Astrocyte (in vitro differentiated cells and primary cell): ENCODE measurements at regions not wholly inside any gene's neighbourhood (a gene's known extent, or its start where the extent isn't known, plus 50 kb on each side); places are given as distances from the start of the nearest gene placed in this dataset.

Source experiments
- DNase-seq: peaks from one replicate; pipeline ENCODE4 v3.0.0-alpha.2; 2010; ENCODE audit warnings: low read depth
- FAIRE-seq: peaks from 2 replicates; lab custom pipeline; 2011; peaks lifted over from hg19 to GRCh38; lab: Jason Lieb, UNC
- H2AFZ ChIP-seq: 2 replicates; pipeline ENCODE4 v1.6.0; 2012; ENCODE audit warnings: low read depth, low read length, inconsistent platforms
- H3K27ac ChIP-seq: 2 replicates; pipeline ENCODE4 v1.5.1; 2011; ENCODE audit warnings: low read depth, low read length, inconsistent platforms
- H3K27me3 ChIP-seq: 2 replicates; pipeline ENCODE4 v1.6.0; 2011; ENCODE audit warnings: low read length, inconsistent platforms; ENCODE audit not compliant: insufficient read depth
- H3K36me3 ChIP-seq: 2 replicates; pipeline ENCODE4 v1.5.1; 2011; ENCODE audit warnings: low read length, inconsistent platforms; ENCODE audit not compliant: insufficient read depth
- H3K4me1 ChIP-seq: 2 replicates; pipeline ENCODE4 v1.5.1; 2011; ENCODE audit warnings: low read length, inconsistent platforms; ENCODE audit not compliant: insufficient read depth
- H3K4me2 ChIP-seq: 2 replicates; pipeline ENCODE4 v1.6.0; 2012; ENCODE audit warnings: low read length, inconsistent platforms
- H3K4me3 ChIP-seq: 2 replicates; pipeline ENCODE4 v1.5.1; 2011; ENCODE audit warnings: low read depth, mild to moderate bottlenecking, low read length, inconsistent platforms; ENCODE audit not compliant: insufficient read depth
- H3K79me2 ChIP-seq: 2 replicates; pipeline ENCODE4 v1.6.0; 2012; ENCODE audit warnings: mild to moderate bottlenecking, low read length, inconsistent platforms; ENCODE audit not compliant: insufficient read depth
- H3K9ac ChIP-seq: 2 replicates; pipeline ENCODE4 v1.6.0; 2012; ENCODE audit warnings: mild to moderate bottlenecking, low read length, inconsistent platforms
- H3K9me3 ChIP-seq: 2 replicates; pipeline ENCODE4 v1.5.1; 2012; ENCODE audit warnings: low read depth, mild to moderate bottlenecking, low read length, inconsistent platforms; ENCODE audit not compliant: insufficient read depth
- H4K20me1 ChIP-seq: 2 replicates; pipeline ENCODE4 v1.6.0; 2012; ENCODE audit warnings: low read length, inconsistent platforms; ENCODE audit not compliant: insufficient read depth
- H3K27ac Mint-ChIP-seq: one replicate; pipeline ENCODE4 v1.8.0; 2021; ENCODE audit warnings: mild to moderate bottlenecking, mixed read lengths; ENCODE audit not compliant: unreplicated experiment
- H3K27me3 Mint-ChIP-seq: one replicate; pipeline ENCODE4 v1.8.0; 2021; ENCODE audit warnings: low read depth, mixed read lengths; ENCODE audit not compliant: unreplicated experiment
- H3K36me3 Mint-ChIP-seq: one replicate; pipeline ENCODE4 v1.8.0; 2021; ENCODE audit warnings: low read depth, mixed read lengths; ENCODE audit not compliant: unreplicated experiment
- H3K4me1 Mint-ChIP-seq: one replicate; pipeline ENCODE4 v1.8.0; 2021; ENCODE audit warnings: low read depth, mixed read lengths; ENCODE audit not compliant: unreplicated experiment
- H3K4me3 Mint-ChIP-seq: one replicate; pipeline ENCODE4 v1.8.0; 2021; ENCODE audit warnings: mild to moderate bottlenecking, moderate library complexity, mixed read lengths; ENCODE audit not compliant: unreplicated experiment
- H3K9me3 Mint-ChIP-seq: one replicate; pipeline ENCODE4 v1.8.0; 2021; ENCODE audit warnings: mild to moderate bottlenecking, mixed read lengths; ENCODE audit not compliant: unreplicated experiment
- CTCF ChIP-seq: IDR thresholded peaks from 2 replicates; pipeline ENCODE4 v1.5.1; 2011; ENCODE audit warnings: low read depth, mild to moderate bottlenecking, inconsistent platforms, low read length, moderate library complexity; ENCODE audit not compliant: insufficient read depth
- EZH2 ChIP-seq: IDR thresholded peaks from 2 replicates; pipeline ENCODE4 v1.6.1; 2012; ENCODE audit warnings: mild to moderate bottlenecking, low read length, inconsistent platforms; ENCODE audit not compliant: insufficient read depth

- peaks cover 33% of the 10 kb centered on the region for H3K4me1 Mint-ChIP-seq
- Histone ChIP-seq H3K27ac (no peak overlapping the region), H3K9ac (no peak overlapping the region), H3K9me3 (no peaks in the 10 kb centered on the region), H3K4me3 (no peak overlapping the region), H3K36me3 (no peaks in the 10 kb centered on the region), H3K79me2 (peaks cover 60% of the 10 kb centered on the region), H2AFZ (no peak overlapping the region), H4K20me1 (peaks cover 34% of the 10 kb centered on the region), H3K4me2 (peak overlapping the region; percentile 27), H3K27me3 (no peaks in the 10 kb centered on the region), H3K4me1 (peaks cover 11% of the 10 kb centered on the region)
- no peak overlapping the region for H3K27ac Mint-ChIP-seq
- DNase-seq = no peak
- H3K36me3 Mint-ChIP-seq = peaks cover 6% of the 10 kb centered on the region
- TF ChIP-seq EZH2 = no peak
- TF ChIP-seq CTCF = no peak
- H3K27me3 Mint-ChIP-seq = no peaks in the 10 kb centered on the region
- FAIRE-seq = no peak
- H3K4me3 Mint-ChIP-seq = no peak overlapping the region
- no peaks in the 10 kb centered on the region for H3K9me3 Mint-ChIP-seq
These were observed 53.5 kb downstream of the ZNF608 start for GRCh38 chr5:124692950-124693349.

DNA sequence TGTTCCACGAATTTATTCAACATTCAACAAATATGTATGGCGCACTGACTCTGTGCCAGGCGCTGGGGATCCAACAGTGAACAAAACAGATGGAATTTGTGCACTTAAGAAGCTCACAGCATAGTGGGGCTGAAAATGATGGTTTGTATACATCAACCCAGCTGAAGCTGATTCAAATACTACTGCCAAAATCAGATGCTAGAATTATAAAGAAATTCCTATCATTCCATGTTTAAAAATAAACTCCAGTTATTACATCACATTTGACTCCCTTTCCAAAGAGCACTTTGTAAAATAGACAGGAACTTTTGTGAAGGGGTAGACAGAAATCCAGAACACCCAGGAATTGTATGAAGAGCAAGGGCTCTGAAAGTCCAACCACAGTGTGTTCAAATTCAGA, 54.1 kb downstream of the ZNF608 start:
- H3K27me3 Mint-ChIP-seq = no peaks in the 10 kb centered on the region
- Histone ChIP-seq H3K36me3 (no peaks in the 10 kb centered on the region), H3K9ac (no peak overlapping the region), H3K27ac (no peak overlapping the region), H2AFZ (no peak overlapping the region), H3K4me3 (no peak overlapping the region), H3K79me2 (peaks cover 63% of the 10 kb centered on the region), H3K9me3 (no peaks in the 10 kb centered on the region), H3K4me2 (peak overlapping the region; percentile 27), H4K20me1 (peaks cover 33% of the 10 kb centered on the region), H3K4me1 (peaks cover 7% of the 10 kb centered on the region), H3K27me3 (no peaks in the 10 kb centered on the region)
- FAIRE-seq = peak; percentile 47
- TF ChIP-seq CTCF = no peak
- TF ChIP-seq EZH2 = no peak
- peaks cover 31% of the 10 kb centered on the region for H3K4me1 Mint-ChIP-seq
- no peak overlapping the region for H3K4me3 Mint-ChIP-seq
- H3K9me3 Mint-ChIP-seq = no peaks in the 10 kb centered on the region
- peak overlapping the region; percentile 41 for H3K27ac Mint-ChIP-seq
- peaks cover 6% of the 10 kb centered on the region for H3K36me3 Mint-ChIP-seq
- peak; percentile 89 for DNase-seq

GRCh38 chr5:124689653-124690052, 56.8 kb downstream of the ZNF608 start:
- Histone ChIP-seq H3K36me3 (no peaks in the 10 kb centered on the region), H3K4me3 (no peak overlapping the region), H3K9me3 (no peaks in the 10 kb centered on the region), H3K79me2 (peaks cover 54% of the 10 kb centered on the region), H3K4me1 (peaks cover 7% of the 10 kb centered on the region), H3K9ac (no peak overlapping the region), H2AFZ (no peak overlapping the region), H4K20me1 (peaks cover 48% of the 10 kb centered on the region), H3K27me3 (no peaks in the 10 kb centered on the region), H3K27ac (no peak overlapping the region), H3K4me2 (no peak overlapping the region)
- no peak for DNase-seq
- no peak overlapping the region for H3K27ac Mint-ChIP-seq
- H3K4me1 Mint-ChIP-seq = peaks cover 32% of the 10 kb centered on the region
- peaks cover 9% of the 10 kb centered on the region for H3K36me3 Mint-ChIP-seq
- H3K27me3 Mint-ChIP-seq = no peaks in the 10 kb centered on the region
- TF ChIP-seq EZH2 = no peak
- TF ChIP-seq CTCF = no peak
- FAIRE-seq = no peak
- H3K4me3 Mint-ChIP-seq = no peak overlapping the region
- H3K9me3 Mint-ChIP-seq = no peaks in the 10 kb centered on the region
